G401.6 (cell line): ENCODE measurements at regions not wholly inside any gene's neighbourhood (a gene's known extent, or its start where the extent isn't known, plus 50 kb on each side); places are given as distances from the start of the nearest gene placed in this dataset.
"Not testable (repeated sequence)": the region's sequence is repeated elsewhere in the genome, so short reads cannot be mapped to it uniquely, and the experiment has no call there.

Experiments used
- FAIRE-seq: peaks from 2 replicates; lab custom pipeline; 2012; peaks lifted over from hg19 to GRCh38; lab: Jason Lieb, UNC

DNA sequence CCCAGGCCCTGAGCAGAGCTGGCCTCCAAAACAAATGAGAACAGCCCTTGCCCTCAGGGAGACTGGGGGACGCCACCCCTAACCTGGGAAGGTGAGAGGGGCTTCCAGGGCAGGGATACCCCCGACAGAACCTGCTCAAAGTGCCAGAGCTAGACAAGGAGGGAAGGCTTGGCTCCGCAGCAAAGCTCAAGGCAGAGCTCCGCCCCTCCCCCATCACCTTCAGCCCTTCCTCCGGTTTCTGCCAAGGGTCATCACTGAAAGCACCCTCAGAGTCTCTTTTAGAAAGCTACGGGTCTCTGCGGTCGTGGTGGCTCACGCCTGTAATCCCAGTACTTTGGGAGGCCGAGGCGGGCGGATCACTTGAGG, 73.4 kb upstream of the CUX1 start:
- no peak for FAIRE-seq

DNA sequence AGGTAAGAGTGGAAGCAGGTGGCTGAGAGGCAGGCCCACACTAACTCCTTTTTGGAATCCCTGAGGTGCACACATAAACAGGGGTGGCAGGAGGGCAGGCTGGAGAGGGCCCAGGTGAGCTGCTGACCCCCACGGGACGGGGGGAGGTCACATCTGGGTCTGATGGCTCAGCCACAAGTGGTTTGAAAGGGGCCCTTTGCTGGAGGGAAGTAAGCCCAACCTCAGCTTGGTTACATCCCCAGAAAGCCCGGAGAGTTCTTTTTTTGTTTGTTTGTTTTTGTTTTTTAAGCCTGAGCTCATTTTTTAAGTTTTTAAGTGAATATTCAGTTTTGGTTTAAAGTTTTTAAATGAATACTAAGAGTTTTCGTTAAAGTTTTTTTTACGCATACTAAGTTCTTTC, 72.8 kb upstream of the CUX1 start:
- peak; percentile 51 for FAIRE-seq

DNA sequence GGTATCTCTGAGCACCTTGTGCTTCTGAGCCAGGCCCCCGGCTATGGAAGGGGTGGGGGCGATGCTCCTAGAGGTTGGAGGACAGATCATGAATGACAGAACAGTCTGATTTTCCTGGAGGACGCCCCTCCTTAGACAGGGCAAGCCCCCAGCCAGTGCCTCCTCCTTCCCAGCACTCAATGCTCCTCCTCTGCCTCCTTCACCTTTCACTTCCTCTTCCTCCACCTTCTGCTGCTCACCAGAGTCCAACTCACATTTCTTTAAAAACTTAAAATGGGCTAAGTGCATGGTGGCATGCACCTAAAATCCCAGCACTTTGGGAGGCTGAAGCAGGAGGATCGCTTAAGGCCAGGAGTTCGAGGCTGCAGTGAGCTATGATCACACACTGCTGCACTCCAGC, 71.1 kb upstream of the CUX1 start:
- no peak for FAIRE-seq

DNA sequence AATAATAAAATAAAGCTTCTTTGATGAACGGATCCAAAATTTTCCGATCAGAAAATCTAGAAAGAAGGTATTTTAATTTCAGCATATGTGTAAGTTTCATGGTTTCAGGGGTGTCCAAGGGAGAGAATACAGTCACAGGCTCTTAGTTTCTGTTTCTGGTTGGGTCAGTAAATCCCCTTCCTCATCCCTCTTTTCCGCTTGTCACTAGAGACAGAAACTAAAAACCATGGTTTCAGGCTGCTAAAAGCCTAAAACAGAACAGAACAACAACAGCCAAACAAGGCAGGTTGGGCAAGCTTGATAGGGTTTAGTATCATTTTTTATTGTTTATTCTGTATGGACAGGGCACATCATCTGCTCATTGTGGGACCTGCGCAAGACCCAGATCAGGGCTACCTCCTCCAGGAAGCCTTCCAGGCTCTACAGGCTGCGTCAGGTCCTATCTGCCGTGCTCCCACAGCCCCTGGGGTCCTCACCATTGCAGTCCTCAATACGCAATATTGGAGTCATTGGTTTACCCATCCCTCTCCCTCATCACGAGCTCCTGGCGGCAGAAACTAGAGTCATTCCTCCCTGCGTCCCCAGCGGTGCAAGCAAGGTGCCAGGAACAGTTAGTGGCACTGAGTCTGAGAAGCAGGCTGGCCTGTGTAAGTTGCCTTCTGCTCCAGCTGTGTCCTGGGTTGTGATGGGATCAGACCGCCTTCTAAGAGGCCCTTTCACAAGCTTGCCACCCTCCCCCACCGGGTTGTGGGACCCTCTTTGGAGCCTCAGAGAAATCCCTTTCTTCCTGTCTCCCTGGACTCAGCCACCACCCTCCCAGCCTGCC, 70.2 kb upstream of the CUX1 start:
- no peak for FAIRE-seq

DNA sequence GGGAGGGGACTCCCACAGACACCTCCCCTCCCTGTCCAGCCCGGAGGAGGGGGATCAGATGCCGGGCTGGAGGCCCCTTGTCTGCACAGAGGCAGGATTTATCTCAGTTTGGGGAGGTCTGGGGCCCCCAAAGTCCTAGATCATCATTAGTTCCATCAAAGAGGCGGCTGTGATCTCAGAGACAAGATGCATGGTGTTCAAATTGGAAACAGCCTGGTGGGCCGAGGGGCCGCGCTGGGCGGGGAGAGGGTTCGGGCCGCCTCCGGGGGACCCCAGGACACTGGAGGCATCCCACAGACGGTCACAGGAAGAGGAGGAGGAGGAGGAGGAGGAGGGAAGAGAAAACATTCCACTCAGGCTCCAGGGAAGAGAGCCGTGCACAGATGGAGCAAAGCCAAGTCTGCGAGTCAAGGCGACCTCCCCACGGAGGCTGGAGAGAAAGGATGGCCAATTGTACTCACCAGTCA, 69.5 kb upstream of the CUX1 start:
- no peak for FAIRE-seq

DNA sequence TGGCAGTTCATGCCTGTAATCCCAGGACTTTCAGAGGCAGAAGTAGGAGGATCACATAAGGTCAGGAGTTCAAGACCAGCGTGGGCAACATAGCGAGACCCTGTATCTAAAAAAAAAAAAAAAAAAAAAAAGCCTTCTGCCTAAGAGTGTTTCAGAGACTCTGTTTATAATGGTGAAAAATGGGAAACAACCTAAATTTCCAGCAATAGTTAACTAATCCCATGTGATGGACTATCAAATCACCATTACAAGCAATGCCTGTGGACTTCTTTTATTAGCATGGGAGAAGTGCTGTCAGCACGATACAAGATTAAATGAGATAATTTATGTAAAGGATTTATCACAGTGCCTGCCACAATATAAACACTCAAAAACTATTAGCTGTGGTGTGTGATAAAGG, 67.5 kb upstream of the CUX1 start:
- FAIRE-seq = no peak

DNA sequence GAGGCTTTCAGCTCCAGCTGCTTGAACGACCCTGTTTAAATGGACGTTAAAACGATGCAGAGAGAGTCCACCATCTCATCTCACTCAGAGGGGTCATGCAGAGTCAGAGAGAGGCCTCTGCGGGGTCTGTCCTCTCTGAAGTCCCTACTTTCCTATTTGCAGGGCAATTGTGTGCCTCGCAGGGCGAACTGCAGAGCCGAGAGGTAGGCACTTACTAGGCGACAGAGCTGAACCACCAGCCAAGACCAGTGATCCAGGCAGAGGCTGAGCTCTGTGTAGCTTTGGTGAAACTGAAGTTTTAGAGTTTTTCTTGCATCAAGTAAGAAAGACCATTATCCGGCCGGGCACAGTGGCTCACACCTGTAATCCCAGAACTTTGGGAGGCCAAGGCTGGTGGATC, 64.1 kb upstream of the CUX1 start:
- no peak for FAIRE-seq

DNA sequence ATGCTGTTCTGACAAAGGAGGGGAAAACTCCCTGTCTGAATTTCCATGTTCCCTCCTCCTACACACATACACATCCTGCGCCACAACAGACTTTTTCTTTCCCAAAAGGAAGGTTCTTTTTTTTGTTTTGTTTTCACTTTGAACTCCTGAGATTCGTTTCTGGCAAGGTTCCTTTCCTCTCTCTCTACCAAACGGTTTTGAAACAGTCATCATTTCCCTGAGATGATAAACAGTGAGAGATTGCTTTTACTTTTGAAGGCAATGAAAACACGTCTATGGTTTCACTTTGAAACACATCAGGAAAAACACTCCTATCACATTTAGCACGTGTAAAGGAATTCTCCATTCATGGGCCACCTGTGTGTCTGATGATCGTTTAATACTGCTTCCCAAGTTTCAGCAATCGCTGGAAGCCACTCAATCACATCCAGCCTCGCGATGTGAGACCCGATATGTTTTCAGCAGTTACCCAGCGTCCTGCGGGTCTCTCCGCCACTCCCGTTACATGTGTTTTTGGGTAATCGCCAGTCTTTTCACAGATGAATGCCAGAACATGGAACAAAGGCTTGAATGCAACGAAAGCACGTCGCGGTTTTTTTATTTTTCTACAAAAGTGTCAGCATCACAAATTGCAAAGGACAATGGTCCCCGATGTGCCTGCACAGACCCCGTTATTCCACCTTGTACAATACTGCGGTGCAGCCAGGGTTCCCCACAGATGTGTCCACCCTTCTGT, 62.8 kb upstream of the CUX1 start:
- no peak for FAIRE-seq

DNA sequence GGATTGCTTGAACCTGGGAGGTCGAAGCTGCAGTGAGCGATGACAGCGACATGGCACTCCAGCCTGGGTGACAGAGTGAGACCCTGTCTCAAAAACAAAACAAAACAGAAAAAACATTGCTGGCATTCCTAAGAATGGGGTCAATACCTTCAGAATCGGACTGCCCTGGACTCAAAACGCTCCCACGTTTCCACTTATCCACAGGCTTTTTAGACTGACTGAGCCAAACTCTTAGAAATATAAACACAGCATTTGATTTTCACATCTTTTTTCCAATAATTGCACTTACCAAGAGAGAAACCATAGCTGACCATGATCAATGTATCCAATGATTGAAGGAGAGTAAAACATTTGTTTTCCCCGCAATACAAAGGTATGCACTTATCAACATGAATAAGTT, 59.5 kb upstream of the CUX1 start:
- no peak for FAIRE-seq

DNA sequence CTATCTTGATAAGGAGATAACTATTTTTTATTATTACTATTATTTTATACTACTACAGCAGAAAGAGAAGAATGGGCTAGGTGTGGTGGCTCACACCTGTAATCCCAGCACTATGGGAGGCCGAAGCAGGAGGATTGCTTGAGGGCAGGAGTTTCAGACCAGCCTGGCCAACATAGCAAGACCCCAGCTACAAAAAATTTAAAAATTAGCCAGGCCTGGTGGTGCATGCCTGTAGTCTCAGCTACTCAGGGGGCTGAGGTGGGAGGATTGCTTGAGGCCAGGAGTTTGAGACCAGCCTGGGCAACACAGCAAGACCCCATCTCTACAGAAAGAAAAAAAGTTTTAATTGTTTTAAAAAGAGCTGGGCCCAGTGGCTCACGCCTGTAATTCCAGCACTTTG, 58.9 kb upstream of the CUX1 start:
- FAIRE-seq = not testable (repeated sequence)

DNA sequence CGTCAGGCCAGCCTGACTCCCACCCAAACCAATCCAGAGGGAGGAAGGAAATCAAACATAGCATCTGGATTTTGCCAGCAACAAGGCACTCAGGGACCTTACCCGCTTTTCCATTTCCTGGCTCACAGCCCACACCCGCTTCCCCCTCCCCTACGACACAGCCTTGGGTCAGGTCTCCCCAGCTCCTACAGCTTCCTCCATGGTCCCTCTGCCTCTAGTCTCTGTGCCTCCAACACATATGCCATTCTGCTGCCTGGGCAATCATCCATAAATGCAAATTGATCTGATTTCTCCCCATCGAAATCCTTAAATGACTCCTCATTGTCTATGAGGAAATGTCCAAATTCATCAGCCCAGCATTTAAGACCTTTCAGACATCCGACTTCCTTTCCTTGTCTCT, 53.2 kb upstream of the CUX1 start:
- FAIRE-seq = no peak

DNA sequence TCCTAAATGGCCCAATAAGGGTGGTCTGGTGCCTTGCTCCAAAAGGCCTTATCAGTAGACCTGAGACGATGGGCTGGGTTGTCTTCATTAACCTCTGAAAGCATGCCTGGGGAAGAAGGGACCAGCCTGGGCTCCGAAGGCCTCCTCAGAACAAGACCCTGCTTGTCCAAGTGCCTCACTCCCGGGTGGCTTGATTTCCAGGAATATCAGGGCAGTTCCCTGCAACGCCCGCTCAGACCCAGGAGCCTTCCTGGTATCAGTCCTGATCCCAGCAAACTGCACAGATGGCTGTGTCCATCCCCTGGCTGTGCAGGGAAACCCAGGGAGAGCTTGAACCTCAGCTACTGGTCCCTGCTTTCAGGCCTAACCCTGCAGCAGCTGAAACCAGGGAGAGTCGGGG, 49.9 kb upstream of the CUX1 start:
- FAIRE-seq = no peak
